Endothelial cell of umbilical vein (primary cell): ENCODE measurements at regions not wholly inside any gene's neighbourhood (a gene's known extent, or its start where the extent isn't known, plus 50 kb on each side); places are given as distances from the start of the nearest gene placed in this dataset.

Experiments
- BruUV-seq: library from RNA; stranded (reverse); fragments of 400-500 nt; replicated peaks from 2 replicates; lab custom pipeline; 2021; lab: Mats Ljungman, UMichigan
- CTCF ChIA-PET: fragments of 300-600, 350-600 bp; sonication (Branson Sonifier 250); formaldehyde crosslinking; loops from one replicate; lab custom pipeline; 2021; ENCODE audit warnings: antibody characterized with exemption, inconsistent platforms; lab: Charles Lee
- POLR2A ChIA-PET: fragments of 300-600, 350-600 bp; sonication (Branson Sonifier 250); formaldehyde crosslinking; loops from one replicate; lab custom pipeline; 2021; ENCODE audit warnings: antibody characterized with exemption, inconsistent platforms; lab: Charles Lee
- DNase-seq: peaks from one replicate; pipeline ENCODE4 v3.0.0-alpha.2; 2011; ENCODE audit warnings: low read depth, low spot score
- FAIRE-seq: peaks from 2 replicates; lab custom pipeline; 2011; peaks lifted over from hg19 to GRCh38; lab: Jason Lieb, UNC
- H2AFZ ChIP-seq: 2 replicates; pipeline ENCODE4 v1.6.0; 2012; ENCODE audit warnings: low read depth, low read length, control low read depth, inconsistent platforms
- H3K27ac ChIP-seq: 2 replicates; pipeline ENCODE4 v1.5.1; 2011; ENCODE audit warnings: low read depth, mild to moderate bottlenecking, control low read depth, low read length, moderate library complexity; ENCODE audit not compliant: insufficient read depth
- H3K27me3 ChIP-seq, 2 experiments: 2 replicates each; pipeline versions ENCODE4 v1.6.0 to v1.6.1; 2011; ENCODE audit warnings: low read length in 2 of 2, mixed read lengths in 1 of 2; ENCODE audit not compliant: control insufficient read depth in 2 of 2, insufficient read depth in 2 of 2
- H3K36me3 ChIP-seq, 2 experiments: 2 replicates in 1 of 2; 3 replicates in 1 of 2; pipeline ENCODE4 v1.5.1; 2011; ENCODE audit warnings: low read length in 2 of 2, mild to moderate bottlenecking in 1 of 2, moderate library complexity in 1 of 2; ENCODE audit not compliant: control insufficient read depth in 2 of 2, insufficient read depth in 2 of 2; ENCODE audit errors: extremely low read depth in 1 of 2
- H3K4me1 ChIP-seq: 3 replicates; pipeline ENCODE4 v1.5.1; 2011; ENCODE audit warnings: mild to moderate bottlenecking, low read length; ENCODE audit not compliant: control insufficient read depth, insufficient read depth; ENCODE audit errors: extremely low read depth
- H3K4me2 ChIP-seq: 2 replicates; pipeline ENCODE4 v1.6.1; 2011; ENCODE audit warnings: low read length, control low read depth, mixed read lengths; ENCODE audit not compliant: insufficient read depth
- H3K4me3 ChIP-seq, 3 experiments: fragments of 200-600 bp in 1 of 3; sonication (generic), shearing (Covaris generic) in 1 of 3; replicated peaks in 1 of 3; 2 replicates each; pipeline ENCODE4 v1.5.1; 2011 to 2016; ENCODE audit warnings: control low read depth in 3 of 3, low read length in 3 of 3, mild to moderate bottlenecking in 2 of 3, inconsistent platforms in 1 of 3, low read depth in 1 of 3, moderate library complexity in 1 of 3; ENCODE audit not compliant: insufficient read depth in 1 of 3
- H3K79me2 ChIP-seq: 2 replicates; pipeline ENCODE4 v1.6.0; 2012; ENCODE audit warnings: low read length, inconsistent platforms; ENCODE audit not compliant: control insufficient read depth, insufficient read depth
- H3K9ac ChIP-seq: replicated peaks from 2 replicates; pipeline ENCODE3; 2011; ENCODE audit warnings: low read length, control low read depth; ENCODE audit not compliant: insufficient read depth; ENCODE audit errors: extremely low read depth
- H3K9me1 ChIP-seq: replicated peaks from 3 replicates; pipeline ENCODE4 v1.6.0; 2011; ENCODE audit warnings: mild to moderate bottlenecking, low read length; ENCODE audit not compliant: control insufficient read depth, insufficient read depth; ENCODE audit errors: extremely low read depth
- H3K9me3 ChIP-seq: replicated peaks from 2 replicates; pipeline ENCODE4 v1.5.1; 2012; ENCODE audit warnings: low read length, inconsistent platforms; ENCODE audit not compliant: control insufficient read depth, insufficient read depth
- H4K20me1 ChIP-seq: replicated peaks from 2 replicates; pipeline ENCODE3; 2011; ENCODE audit warnings: mild to moderate bottlenecking, low read length; ENCODE audit not compliant: control insufficient read depth, insufficient read depth; ENCODE audit errors: extremely low read depth
- CTCF ChIP-seq, 2 donors: IDR thresholded peaks; 1 replicate in 1 of 2; 2 replicates in 1 of 2; pipeline ENCODE4 v1.5.1; 2011; ENCODE audit warnings: low read length in 2 of 2, mild to moderate bottlenecking in 2 of 2, moderate library complexity in 2 of 2, control low read depth in 1 of 2, inconsistent platforms in 1 of 2, low read depth in 1 of 2; ENCODE audit not compliant: insufficient read depth in 1 of 2; ENCODE audit errors: extremely low read depth in 1 of 2
- EZH2 ChIP-seq: IDR thresholded peaks from 2 replicates; pipeline ENCODE4 v1.6.1; 2012; ENCODE audit warnings: borderline replicate concordance, low read depth, mild to moderate bottlenecking, moderate library complexity, low read length, inconsistent platforms; ENCODE audit not compliant: severe bottlenecking
- FOS ChIP-seq: IDR thresholded peaks from 2 replicates; pipeline ENCODE4 v1.6.1; 2011; ENCODE audit warnings: mild to moderate bottlenecking, low read length, moderate library complexity, borderline replicate concordance; ENCODE audit not compliant: insufficient read depth
- GATA2 ChIP-seq: IDR thresholded peaks from 2 replicates; pipeline ENCODE4 v1.7.0; 2011; ENCODE audit warnings: low read depth, mild to moderate bottlenecking, moderate library complexity, mixed read lengths, low read length; ENCODE audit not compliant: insufficient read length, insufficient read depth
- JUN ChIP-seq: IDR thresholded peaks from 2 replicates; pipeline ENCODE4 v1.6.1; 2011; ENCODE audit warnings: borderline replicate concordance, low read depth; ENCODE audit not compliant: insufficient read length, insufficient read depth
- MAX ChIP-seq: IDR thresholded peaks from 2 replicates; pipeline ENCODE4 v1.6.1; 2011; ENCODE audit not compliant: insufficient read depth, insufficient read length
- MYC ChIP-seq: IDR thresholded peaks from one replicate; pipeline ENCODE4 v1.6.1; 2011; ENCODE audit warnings: mild to moderate bottlenecking, low read depth, low read length
- POLR2A ChIP-seq: IDR thresholded peaks from 2 replicates; pipeline ENCODE4 v1.6.1; 2012; ENCODE audit warnings: low read depth, mild to moderate bottlenecking, control low read depth, low read length
- POLR2AphosphoS5 ChIP-seq: IDR thresholded peaks from 2 replicates; pipeline ENCODE4 v1.6.1; 2012; ENCODE audit warnings: low read depth, mild to moderate bottlenecking, control low read depth, low read length, moderate library complexity; ENCODE audit not compliant: insufficient read depth
- dilution Hi-C: fragments of 300-500 bp; cut with MboI; formaldehyde crosslinking; loops from one replicate; pipeline ENCODE4 v1.15.0; 2019; ENCODE audit warnings: low sequenced_read_pairs; ENCODE audit not compliant: extremely low pct_ligation_motif_present
- intact Hi-C: fragments of 100-400 bp; cut with micrococcal nuclease; formaldehyde crosslinking; loops from one replicate; pipeline ENCODE4 v1.10.0; 2022

GRCh38 chr4:146123231-146123630 is 52.3 kb upstream of the LSM6 start:
- no TSS peak for BruUV-seq
- H3K9me1 ChIP-seq = no peaks in the 10 kb centered on the region
- no peaks in the 10 kb centered on the region for H3K79me2 ChIP-seq
- H3K9me3 ChIP-seq = no peaks in the 10 kb centered on the region
- FAIRE-seq = no peak
- H3K36me3 ChIP-seq = no peaks in the 10 kb centered on the region
- ChIA-PET POLR2A (no interaction called here), CTCF (interaction anchor here (0.8 to 1.7 kb wide), 3 partner anchors 9 to 30 kb away, joined by 3 to 7 read pairs (median 7); no protein-coding TSS in a partner anchor)
- H3K4me1 ChIP-seq = no peaks in the 10 kb centered on the region
- no peak for DNase-seq
- no peak overlapping the region for H3K4me2 ChIP-seq
- no peak for TF ChIP-seq MAX
- TF ChIP-seq MYC = no peak
- no peak for TF ChIP-seq GATA2
- TF ChIP-seq POLR2AphosphoS5 = no peak
- TF ChIP-seq JUN = no peak
- no peak for TF ChIP-seq EZH2
- no peak for TF ChIP-seq FOS
- no peak for TF ChIP-seq CTCF (IDR thresholded peaks at IDR 0.05; ENCODE audit: extremely low read depth in 1 of 2, insufficient read depth in 1 of 2, low read depth in 1 of 2, low read length in 2 of 2)
- TF ChIP-seq POLR2A = no peak
- intact Hi-C loops = no loop called here
- H3K4me3 ChIP-seq = no peak overlapping the region
- H2AFZ ChIP-seq = no peak overlapping the region
- dilution Hi-C loops = no loop called here
- H3K27me3 ChIP-seq = peaks cover 2 to 22% of the 10 kb centered on the region in 2 experiments
- no peak overlapping the region for H3K9ac ChIP-seq
- H3K27ac ChIP-seq = no peak overlapping the region
- no peaks in the 10 kb centered on the region for H4K20me1 ChIP-seq
